Stimulated activated CD8-positive, alpha-beta memory T cell treated with anti-CD3 and anti-CD28 coated beads, Interleukin-7, amount 100 ng/mL, for 4 hours (primary cell): ENCODE measurements at regions not wholly inside any gene's neighbourhood (a gene's known extent, or its start where the extent isn't known, plus 50 kb on each side); places are given as distances from the start of the nearest gene placed in this dataset.

Experiments used
- DNase-seq, 2 donors: peaks; one replicate each; pipeline ENCODE4 v3.0.0-alpha.2; 2020; ENCODE audit warnings: low read depth in 2 of 2

DNA sequence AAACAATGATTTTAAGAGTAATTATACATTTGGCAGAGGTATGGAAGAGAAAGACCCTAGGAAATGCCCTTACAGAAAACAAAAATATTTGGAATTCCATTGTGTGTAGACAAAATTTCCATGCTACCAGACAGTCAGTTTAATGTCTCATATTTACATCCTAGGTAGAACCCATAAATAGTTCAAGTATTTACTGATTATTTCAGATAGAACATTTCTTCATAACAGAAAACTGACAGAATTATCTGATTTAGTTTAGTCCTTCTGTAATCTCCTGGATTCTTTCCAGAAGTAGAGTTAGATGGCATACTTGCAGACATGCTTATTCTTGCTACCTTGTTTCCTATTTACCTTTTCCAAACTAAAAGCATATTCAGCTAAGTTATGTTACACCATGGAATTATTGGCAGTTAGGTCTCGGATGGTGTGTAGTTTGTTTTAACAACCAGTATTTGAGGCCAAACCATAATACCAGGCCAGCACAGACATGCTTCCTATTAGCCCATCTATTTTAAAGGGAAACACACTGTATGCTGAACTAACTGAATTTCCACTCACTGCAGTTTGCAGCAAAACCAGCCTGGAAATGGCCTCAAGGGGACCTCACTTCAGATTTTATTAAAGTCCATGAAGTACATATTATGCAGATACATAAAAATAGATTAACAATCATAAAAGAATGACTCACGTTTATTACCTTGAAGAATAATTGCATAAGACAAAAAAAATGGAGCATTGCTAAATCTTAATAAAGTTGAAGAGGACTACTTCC lies 126.6 kb upstream of the LRIG3 start:
- DNase-seq, result no peak

DNA sequence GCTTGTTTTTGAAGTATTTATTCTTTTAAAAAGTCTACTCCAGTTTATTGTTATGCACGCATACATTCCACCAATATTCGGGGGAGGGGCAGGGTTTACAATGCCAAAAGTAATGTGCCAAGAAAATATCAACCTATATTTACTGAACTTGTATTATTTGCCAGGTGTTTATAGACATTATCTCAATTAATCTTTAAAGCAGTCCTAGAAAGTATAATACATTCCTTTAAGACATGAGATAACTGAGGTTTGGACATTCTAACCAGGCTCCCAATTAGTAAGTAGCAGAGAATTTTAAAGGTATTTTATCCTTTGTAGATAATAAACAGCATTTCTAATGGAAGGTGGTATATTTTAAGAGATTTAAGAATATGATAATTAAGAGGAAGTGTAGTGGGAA lies 124.5 kb upstream of the LRIG3 start:
- DNase-seq, result no peak

DNA sequence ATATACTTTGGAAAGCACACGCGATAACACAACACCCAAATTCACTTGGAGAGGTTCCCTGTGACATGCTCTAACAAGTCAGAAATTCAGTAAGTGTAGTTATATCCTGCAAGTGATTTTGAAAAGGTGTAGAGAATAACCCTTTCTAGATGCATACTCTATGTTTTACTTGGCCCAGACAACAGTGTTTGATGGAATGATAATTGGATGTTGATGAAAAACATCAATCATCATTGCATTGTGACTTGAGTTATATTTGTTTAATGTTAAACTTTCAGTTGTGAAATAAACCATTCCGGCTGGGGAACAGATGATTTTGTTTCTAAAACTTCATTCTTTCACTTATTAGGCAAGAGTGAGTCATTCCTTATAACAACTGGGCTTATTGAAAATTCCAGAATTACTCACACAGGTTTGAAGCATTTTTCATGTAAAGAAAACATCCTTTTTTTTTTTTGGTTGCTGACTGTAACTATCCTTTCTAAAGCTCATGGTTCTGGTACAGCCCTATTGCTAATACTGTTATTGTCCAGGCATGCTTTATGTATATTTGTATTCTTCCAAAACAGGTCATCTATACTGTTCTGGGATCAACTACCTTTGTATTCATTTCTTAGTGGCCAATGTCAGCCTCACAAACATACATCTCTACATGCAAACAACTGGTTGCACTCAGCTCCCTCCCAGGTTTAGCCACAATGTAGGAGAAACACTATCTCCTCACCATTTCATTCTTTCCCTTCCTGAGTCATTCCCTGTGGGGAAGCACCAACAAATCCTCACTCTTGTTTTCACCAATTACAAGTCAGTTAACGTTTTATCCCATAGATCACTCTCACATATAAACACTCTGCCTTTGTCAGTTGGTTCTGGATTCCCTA lies 121.2 kb upstream of the LRIG3 start:
- DNase-seq, result no peak

DNA sequence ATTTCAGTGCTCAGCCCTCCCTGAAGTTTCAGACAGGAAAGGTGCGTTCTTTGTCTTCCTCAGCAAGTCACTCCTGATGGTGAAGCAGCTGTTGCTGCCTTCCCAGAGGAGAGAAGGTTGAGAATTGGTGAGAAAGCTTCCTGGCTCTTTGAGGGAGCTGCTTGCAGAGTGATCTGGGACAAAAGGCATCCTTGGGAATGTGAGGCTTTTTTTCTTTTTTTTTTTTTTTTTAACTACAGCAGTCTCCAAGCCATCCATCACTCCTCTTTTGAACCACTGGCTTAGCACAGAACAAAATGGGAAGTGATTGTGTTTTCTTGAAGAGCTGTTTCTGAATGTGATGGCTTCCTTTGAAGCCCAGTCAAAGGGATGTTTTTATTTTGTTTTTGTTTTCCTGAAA lies 120.4 kb upstream of the LRIG3 start:
- DNase-seq, result no peak

DNA sequence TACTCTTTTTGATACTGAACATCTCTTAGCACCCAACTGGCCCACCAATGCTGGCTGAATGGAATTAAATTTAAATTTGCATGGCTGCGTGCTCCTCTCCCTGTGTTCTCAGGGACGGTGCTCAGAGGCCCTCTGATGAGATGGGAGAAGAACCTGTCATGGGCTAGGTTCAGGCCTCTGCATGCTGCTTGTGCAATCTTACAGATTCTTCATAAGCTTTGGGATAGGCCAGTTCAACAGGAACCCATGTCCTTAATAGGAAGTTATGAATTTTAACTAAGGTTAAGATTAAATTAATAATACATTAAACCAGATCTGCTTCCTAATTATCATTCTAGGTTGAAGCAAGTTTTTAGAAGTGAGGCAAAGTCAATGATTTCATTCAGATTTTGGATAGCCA lies 119.7 kb upstream of the LRIG3 start:
- no peak for DNase-seq

DNA sequence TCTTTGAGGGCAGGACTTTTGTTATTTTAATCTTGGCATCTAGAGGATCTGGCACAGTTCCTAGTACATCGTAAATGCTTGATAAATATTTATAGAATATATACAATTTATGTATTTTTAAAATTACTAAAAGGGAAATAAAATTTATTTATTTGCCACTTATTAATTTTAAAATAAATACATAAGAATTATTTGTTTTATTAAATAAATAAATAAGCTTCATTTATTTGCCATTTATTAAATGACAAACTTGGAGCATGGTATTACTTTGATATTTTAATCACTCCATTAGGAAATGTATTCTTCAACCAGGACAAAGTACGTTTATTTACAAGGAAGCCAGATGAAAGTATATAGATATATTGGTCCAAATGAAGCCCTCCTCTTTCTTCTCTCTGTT lies 118.7 kb upstream of the LRIG3 start:
- DNase-seq, result no peak

DNA sequence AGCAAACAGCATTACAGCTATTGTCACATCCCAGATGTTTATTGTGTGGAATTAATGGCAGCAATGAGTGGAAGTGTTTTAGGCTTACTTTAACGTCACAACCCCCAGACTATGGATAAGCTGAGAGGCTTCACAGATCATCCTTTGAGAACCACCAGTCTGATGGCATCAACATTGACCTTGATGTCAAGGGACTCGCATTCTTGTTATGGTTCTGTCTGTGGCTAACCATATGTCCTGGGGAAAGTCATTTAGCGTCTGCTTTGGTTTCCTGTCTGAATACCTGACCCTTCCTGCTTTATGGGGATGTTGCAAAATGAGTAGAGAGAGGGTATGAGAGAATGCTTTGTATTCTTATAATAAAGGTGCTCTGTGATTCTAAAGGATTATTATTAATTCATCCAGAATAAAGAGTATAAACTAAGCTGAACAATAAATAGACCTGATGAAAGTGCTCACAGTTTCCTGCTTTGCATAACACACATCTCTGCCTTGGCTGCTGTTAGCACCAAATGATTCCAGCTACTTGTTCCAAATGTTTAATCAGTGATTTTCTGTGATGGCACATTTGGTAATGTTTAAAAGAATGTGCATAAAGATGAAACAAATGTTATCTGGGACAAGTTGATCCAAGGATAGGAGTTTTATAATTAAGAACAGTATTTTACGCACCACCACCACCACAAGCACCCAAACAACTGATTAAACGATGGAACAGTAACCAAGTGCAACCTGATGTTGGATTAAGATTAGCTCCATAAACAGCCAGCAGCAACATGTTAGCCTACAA lies 116.9 kb upstream of the LRIG3 start:
- DNase-seq, result no peak

DNA sequence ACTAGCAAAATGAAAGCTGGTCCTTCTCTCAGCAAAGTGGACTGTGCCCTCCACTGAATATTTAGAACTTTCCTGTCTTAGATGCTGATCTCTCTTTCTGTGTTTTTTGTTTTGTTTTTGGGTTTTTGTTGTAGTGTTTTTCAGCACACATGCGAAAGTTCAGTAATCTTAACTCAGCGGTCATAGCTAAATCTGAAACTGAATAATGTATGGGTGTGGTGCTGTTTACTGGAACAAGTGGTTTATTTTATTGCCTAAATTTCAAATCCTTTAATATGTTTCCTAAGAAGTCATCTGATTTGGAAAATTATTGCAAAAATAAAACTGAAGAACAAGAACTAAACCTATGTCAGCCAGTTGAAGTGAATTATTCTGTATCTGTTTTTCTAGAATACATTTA lies 116.0 kb upstream of the LRIG3 start:
- no peak for DNase-seq

DNA sequence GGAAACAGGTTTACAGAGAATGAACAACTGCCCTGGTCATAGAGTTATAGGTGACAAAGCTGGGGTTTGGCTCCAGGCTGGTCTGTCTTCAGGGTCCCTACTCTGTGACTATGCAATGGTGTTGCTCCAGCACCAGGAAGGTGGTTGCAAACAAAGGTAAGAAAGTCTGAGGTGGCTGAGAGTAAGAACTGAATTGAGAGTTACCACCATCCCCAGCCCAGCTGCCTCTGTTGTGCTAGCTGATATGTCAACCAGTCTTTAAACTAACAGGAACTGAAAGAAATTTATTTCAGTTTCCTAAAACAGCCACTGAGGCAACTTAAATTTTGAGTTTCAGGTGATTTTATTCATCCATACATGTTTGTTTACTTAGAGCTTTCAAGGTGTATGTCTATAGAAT lies 111.0 kb upstream of the LRIG3 start:
- DNase-seq, result no peak

DNA sequence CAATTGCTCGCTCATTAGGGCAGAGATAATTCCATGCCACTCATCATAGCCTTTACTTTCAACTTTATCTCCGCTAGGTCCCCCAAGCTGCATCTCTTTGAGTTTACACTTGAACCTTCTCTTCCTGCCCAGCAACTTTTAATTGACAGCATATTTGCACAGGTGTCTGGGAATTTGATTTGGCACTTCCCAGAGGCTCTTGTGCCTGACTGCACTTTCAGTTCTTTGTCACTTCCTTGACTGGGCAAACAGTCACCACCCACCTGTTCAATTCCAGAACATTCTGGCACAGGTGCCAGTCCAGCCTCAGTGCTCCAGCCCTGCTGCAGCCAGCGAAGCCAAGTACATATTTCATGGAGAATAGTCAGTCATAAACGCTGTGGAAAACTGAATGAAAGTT lies 110.1 kb upstream of the LRIG3 start:
- no peak for DNase-seq

DNA sequence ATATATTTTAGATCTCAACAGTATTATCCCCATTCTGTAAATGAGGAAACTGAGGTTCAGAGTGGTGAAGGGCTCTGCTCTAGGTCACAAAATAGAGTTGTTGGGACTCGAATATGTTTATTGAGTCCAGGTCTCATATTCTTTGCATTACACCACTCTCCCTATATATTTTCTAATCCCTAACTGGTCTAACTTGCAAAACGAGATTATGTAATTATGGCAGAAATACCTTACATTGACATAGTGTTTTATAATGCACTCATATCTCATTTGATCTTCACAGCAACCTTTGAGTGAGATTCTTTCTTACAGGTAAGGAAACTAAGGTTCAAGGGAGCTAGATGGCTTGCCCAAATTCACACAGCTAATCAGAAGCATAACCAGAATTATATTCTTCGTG lies 106.9 kb upstream of the LRIG3 start:
- DNase-seq, result no peak

DNA sequence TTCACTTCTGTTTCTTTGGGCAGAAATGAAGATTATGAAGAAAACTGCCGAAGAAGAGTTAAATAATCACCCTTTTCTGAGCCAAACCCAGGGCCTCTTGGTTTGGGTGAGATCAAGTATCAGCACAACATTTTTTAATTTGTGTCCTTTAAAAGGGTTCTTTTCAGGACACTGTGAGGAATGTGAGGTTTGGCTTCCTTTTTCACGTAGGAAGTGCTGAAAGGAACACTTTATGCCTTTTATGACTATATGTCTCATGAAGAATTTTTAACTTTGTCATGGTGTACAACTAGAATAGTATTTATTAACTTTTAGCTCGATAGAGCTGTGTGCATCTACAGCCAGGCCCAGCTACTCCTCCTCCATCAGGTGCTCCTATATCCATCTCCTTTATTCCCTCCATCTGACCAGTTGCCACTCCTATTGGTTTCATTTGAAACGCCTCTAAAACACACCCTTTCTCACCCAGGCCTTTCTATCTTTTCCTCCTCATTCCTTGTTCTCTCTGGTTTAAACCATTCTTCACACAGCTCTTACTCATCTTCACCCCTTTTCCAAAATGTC lies 103.6 kb upstream of the LRIG3 start:
- DNase-seq, result no peak

DNA sequence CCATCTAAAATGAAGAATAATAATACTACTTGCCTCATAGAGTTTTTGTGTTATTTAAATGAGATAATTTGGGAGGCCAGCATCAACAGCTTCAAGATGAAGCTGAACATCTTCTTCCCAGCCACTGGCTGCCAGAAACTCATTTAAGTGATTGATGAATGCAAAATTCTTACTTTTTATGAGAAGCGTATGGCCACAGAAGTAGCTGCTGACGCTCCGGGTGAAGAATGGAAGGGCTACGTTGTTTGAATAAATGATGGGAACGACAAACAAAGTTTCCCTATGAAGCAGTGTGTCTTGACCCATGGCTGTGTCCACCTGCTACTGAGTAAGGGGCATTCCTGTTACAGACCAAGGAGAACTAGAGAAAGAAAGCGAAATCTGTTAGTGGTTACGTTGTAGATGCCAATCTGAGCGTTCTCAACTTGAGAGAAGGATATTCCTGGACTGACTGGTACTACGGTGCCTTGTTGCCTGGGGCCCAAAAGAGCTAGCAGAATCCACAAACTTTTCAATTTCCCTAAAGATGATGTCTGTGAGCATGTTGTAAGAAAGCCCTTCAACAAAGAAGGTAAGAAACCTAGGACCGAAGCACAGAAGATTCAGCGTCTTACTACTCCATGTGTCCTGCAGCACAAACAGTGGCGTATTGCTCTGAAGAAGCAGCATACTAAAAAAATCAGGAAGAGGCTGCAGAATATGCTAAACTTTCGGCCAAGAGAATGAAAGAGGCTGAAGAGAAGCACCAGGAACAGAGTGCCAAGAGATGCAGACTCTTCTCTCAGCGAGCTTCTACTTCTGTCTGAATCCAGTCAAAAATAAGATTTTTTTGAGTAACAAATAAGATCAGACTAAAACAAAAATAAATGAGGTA lies 100.0 kb upstream of the LRIG3 start:
- no peak for DNase-seq

DNA sequence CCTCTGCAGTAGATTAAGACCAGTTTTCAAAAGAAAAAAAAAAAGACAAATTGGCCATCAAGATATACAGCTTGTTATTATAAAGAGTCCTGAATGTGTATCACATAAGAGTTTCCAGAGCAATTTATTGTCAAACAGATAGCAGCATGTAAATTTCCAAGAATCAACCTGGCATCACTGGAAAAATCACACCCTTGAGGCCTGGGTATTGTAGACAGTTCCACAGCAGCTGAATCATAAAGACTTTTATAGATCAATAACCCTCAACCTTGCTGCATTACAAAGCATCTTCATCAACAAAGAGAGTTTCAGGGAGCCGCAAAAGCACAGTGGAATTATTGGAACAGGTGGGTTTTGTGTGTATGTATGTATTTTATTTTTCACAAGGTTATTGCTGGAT lies 94.6 kb upstream of the LRIG3 start:
- no peak for DNase-seq

DNA sequence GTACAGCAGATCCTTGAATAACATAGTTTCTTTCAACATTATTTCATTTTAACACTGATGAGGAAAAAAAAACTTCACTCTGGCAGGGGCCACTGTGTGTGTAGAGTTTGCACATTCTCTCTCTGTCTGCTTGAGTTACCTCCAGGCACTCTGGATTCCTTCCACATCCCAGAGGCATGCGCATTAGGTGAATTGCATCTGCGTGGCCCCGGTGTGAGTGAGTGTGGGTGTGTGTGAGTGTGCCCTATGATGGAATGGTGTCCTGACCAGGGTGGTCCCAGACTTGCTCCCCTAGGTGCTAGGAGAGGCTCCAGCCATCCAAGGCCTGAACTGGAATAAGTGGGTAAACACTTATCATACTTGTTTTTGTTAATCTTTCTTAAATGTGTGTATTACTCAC lies 90.6 kb upstream of the LRIG3 start:
- no peak for DNase-seq

DNA sequence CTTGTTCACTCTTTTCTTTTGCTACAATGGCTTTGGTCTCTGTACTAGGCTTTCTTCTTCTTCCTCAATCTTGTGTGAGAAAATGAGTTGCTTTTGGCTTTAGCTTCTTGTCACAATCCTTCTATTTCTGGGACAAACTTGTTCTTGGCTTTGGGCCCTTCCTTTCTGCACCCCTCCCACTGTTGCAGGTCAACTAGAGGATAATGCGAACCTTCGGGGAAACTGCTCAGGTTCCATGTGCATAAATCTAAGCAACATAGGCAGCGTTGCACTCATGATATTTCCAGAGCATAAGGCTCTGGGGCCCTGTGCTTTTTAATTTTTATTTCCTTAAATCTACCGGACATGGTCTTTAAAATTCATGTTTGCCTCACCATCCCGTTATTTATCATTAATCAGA lies 89.8 kb upstream of the LRIG3 start:
- DNase-seq, result no peak

DNA sequence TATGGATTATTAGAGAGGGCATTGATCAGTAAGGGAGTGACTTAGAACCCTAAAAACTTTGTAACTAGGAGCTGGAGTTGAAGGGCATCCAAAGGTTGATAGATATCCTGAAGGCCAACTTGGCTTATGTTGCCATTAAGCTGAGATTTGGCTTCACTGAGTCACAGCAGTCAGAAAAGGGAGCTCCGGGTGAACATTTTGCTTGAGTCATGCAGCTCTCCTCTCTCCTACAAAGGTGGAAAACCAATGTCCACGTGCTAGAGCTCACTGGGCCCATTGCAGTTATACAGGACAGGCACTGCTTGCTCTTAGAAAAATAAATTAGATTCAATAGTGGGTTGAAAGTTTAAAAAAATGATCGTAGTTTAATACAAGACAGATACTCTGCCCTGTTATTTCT lies 87.3 kb upstream of the LRIG3 start:
- no peak for DNase-seq

DNA sequence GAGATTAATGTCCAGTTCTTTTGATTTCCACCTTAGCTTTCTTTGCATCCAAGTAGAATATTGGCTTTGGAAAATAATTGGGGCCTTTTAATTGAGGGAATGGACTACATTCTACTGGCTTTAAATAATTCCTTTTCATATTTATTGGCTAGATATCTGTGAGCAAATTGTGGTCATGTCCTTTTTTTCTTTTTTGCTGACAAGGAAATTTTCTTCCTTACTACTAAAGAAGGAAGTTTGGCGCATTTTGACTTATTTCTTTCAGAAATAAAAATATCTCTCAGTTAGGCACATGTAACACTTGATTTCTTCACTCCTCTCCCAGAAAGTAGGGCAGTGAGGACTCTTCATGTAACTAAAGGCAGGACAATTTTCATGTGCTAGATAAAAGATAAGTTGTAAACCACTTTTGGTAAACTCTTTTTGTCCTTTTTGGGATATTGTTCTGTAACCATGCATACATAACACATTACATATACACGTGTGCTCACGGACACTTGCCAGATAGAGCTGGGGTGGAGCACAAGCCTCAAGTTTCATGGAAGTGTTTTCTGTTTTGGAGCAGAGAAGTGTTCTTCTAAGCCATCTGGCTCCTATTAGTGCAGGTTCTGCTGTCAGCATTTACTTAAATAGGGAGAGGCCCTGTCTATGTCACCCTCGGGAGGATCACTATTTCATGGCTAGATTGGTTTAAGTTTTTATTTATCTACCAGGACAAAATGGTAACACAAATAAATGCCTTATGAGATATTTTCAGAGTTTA lies 85.1 kb upstream of the LRIG3 start:
- no peak for DNase-seq

DNA sequence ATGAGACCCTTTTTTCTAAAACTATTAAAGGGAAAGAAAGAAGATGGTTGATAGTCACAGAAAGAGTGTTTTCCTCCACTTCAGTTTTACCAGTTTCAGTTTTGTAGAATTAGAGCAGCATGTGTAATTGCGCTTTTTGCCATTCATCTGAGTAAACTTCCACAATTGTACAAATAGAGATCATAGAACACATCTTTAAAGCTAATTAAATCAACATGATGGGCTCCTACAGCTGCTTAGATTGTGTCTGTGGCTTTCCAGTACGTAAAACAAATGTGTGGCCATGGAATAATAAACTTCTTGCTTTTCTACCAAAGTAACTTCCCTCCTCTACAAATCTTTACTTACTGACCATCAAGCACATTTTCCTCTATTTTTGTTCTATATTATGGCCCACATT lies 84.2 kb upstream of the LRIG3 start:
- DNase-seq, result no peak

DNA sequence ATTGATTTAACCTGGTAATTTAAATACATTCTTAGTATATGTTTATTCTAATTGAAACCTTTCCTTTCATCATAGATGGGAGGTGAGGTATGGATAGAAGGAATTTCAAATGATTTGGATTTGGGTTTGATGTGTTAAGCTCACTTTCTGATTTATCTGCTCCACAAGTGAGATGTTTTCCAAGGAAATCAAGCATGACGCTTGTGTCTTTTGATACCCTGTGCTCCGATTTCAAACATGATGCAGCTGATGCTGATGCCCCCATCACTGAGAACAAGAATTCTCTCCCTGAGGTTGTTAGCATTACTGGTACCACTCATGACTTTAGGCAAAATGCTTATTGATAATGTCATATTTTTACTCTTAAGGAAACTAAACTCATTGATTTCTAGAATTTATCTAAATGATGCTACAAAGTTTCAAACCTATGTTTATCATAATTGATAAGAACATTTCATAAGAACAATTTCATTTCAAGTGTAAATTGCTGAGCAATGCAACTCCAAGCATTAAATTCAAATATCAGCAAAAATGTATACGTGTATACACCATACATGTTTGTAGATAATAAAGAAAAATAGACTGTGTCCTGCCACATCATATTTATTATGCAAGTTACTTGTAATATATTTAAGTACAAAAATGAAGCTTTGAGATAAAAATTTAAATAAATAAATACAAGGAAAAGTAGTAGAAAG lies 75.5 kb upstream of the LRIG3 start:
- no peak for DNase-seq
